Fibroblast of gingiva (primary cell): ENCODE measurements at regions not wholly inside any gene's neighbourhood (a gene's known extent, or its start where the extent isn't known, plus 50 kb on each side); places are given as distances from the start of the nearest gene placed in this dataset.

Source experiments
- DNase-seq: peaks from one replicate; pipeline ENCODE4 v3.0.0-alpha.2; 2011; ENCODE audit warnings: low read depth

DNA sequence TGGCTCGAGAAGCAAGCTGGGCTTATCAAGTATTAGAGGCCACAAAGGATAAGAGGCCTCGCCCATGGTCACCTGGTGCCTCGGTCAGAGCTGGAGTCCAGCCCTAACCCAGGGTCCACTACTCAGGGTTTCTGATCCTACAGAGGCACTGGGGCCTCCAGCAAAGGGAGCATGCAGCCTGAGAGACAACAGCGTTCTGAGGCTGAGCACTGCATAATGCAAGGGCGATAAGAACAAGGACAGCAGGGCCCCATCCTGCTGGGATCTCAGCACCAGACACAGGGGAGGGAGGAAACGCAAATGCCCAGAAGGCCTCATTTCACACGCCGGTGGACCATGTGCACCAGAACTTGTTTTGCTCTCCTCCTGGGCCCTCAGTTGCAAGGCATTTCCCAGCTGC, 63.0 kb downstream of the C5orf15 start:
- no peak for DNase-seq

DNA sequence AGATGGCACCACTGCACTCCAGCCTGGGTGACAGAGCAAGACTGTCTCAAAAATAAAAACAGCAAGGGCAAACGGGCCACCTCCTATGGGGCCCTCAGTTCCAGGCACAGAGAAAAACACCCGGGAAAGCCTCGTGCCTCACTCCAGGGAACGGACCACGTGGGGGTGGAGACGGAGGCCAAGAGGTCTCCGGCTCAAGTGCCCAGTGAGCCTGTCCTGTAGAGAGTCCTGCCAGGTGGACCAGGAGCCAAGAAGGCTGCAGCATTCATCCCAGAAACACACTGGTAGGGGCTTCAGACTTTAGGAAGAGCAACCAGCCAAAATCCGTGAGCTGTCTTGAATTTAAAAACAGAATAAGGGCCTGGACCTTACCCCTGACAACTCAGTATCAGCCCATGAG, 63.8 kb downstream of the C5orf15 start:
- DNase-seq, result no peak

DNA sequence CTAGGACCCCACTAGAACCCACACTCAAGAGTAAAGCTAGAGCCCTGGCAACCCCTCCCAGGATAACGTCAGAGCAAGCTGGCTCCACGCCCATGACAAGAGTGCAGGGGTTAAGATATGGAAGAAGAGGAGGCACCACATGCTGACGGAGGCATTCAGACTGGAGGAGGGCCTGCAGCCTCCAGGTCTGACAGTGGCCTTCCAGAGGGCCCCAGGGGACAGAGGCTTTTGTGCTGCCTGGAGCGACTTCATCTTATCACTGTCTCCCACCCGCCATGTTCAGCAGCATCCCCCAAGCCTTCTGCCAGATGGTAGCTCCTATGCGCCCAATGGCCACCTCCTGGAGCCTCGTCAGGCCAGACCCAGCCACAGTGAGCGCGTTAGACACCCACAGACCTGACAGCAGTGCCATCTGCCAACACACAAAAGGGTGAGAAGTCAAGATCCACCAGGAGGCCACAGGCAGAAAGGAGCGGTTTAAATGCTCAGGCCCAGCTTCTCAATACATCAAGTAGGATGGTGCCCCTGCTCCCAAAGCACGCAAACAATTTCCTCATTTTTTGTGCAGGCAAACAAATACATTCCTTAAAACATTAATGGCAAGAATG, 65.8 kb downstream of the C5orf15 start:
- no peak for DNase-seq

GRCh38 chr5:133900534-133901270, 67.7 kb downstream of the C5orf15 start:
- DNase-seq, result no peak

- DNase-seq, result no peak
Observed at GRCh38 chr5:133899506-133899905, 68.9 kb downstream of the C5orf15 start.

DNA sequence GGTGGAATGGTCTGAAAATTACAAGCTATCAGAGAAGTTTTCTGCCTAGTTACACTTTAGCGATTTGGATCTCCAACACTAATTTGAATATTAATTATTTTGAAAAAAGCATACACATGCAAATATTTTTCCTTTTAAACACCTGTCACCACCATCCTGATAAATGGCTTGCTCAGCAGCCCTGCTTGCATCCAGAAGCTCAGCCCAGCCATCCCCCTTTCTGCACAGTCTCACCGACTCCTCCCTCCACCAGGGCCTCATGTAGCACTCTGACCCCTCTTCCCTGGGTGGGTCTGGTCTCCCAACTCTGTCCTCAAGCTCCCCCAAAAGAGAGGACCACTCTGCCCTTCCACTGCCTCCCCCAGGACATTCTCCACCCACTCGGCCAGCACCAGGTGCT, 70.0 kb downstream of the C5orf15 start:
- DNase-seq, result no peak

DNA sequence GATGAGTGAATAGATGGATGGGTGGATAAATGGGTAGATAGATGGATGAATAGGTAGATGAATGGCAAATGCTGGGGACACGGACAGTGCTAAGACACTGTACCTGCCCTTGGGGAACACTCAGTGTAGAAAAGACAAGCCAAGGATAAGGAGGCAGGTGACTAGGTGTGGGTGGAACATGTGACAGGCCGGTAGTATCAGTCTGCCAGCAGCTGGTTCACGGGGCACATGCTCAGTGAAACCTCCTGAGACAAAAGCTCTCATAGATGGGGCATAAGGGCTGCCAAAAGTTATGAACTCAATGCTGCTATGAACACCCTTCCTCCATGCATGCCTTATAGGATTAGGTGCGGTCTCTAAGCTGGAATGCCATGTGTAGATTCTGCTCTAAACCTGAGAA, 71.0 kb downstream of the C5orf15 start:
- no peak for DNase-seq

GRCh38 chr5:133896873-133897272, 71.6 kb downstream of the C5orf15 start:
- no peak for DNase-seq

DNA sequence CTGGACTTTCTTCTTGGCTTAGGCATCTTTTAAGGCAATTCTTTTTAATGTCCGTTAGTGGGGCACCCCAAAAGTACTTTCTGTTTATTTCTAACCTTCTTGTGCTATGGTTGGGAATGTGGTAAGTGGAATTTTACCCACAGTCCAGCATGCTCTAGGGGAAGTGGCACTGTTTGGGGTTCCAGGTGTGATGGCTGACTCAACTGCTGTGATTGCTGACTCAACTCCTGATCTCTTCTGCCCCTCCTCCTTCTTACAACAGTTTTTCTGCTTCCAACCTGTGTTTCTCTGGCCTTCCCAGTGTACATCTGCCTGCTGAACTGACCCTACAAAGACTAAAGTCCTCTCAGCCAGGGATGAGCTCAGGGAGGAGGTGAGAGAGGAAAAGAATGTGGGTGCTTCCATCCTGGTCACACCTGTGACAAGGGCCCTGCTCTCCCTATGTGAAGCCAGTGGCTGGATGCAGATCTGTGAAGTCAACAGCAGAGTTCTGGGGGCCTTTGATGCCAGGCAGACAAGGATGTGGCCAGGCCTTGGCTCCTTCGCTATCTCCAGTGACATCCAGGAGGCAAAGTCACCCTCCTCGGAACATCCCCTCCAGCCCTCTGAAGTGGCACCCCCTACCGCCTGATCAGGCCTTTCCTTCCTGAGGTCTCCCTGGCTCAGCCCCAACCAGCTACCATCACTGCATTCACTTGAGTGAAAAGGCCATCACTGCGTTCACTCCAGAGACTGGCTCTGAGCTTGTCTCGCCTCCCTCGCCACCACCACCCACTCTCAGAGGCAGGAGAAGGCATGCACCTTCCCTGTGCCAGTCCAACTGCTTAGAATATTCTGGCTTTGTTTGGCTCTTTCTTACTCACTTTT, 72.2 kb downstream of the C5orf15 start:
- DNase-seq, result no peak

DNA sequence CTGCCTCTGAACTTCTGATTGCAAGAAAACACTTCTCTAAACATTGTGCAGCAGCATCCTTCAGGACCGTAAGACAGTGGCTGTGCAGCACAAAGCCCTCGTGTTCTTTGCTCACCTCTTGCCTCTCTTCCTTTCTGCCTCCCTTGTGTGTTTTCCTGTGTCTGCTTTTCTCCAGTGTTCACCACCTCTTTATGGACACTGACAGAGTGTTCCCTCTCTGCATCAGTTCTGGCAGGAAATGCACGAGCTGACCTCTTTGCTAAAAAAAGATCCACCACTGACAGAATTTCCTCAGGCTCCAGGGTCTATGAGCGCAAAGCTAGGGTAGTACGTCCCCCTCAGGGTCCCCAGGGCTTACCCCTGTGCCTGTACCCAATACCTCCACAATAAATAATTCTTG, 74.3 kb downstream of the C5orf15 start:
- no peak for DNase-seq

DNA sequence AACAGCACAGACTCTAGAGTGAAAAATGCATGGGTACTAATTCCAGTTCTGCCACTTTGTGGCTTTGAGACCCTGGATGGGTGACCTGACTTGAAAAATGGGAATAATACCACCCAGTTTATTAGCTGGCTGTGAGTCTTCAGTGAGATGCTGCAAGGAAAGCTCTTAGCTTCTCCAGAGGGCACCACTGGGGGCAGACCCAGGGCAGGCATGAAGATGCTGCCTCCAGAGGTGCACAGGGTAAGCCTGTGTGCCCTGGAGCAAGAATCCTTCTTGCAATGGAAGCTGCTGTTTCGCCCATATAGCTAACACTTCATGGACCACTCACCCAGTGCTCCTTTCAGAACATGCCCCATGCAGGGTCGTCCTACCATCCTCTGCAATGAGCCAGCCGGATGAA, 75.7 kb downstream of the C5orf15 start:
- DNase-seq, result no peak

- no peak for DNase-seq
Observed at GRCh38 chr5:133892306-133892705, 76.1 kb downstream of the C5orf15 start.

GRCh38 chr5:133891390-133891789, 77.0 kb downstream of the C5orf15 start:
- no peak for DNase-seq

DNA sequence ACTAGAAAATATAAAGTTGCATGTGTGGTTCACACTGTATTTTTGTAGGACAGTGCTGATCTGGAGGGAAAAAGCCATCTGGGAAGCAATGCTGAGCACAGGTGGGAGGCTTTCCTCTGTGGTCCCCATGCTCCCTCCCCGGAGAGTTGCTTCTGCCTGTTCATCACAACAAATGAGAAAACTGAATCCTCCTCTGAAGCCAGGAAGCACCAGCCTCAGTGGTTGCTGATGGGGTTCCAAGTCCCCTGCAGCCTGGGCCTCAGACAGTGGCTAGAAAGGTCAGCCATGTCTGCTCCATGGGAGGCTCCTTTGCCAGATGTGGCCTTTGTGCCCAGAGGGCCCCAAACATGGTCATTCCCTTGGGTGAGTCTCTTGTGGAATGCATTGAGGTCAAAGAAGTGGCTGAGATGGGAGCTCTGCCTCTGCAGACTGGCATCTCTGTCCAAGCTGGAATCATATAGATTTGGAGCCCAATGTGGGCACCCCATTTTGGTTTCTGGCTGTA, 77.6 kb downstream of the C5orf15 start:
- DNase-seq, result no peak

- no peak for DNase-seq
Observed at GRCh38 chr5:133890314-133890713, 78.1 kb downstream of the C5orf15 start.

GRCh38 chr5:133889271-133889905, 79.0 kb downstream of the C5orf15 start:
- no peak for DNase-seq

GRCh38 chr5:133888625-133888991, 79.8 kb downstream of the C5orf15 start:
- no peak for DNase-seq

GRCh38 chr5:133885566-133885965, 82.9 kb downstream of the C5orf15 start:
- DNase-seq, result no peak

- DNase-seq, result no peak
Observed at GRCh38 chr5:133884569-133885311, 83.7 kb downstream of the C5orf15 start.

DNA sequence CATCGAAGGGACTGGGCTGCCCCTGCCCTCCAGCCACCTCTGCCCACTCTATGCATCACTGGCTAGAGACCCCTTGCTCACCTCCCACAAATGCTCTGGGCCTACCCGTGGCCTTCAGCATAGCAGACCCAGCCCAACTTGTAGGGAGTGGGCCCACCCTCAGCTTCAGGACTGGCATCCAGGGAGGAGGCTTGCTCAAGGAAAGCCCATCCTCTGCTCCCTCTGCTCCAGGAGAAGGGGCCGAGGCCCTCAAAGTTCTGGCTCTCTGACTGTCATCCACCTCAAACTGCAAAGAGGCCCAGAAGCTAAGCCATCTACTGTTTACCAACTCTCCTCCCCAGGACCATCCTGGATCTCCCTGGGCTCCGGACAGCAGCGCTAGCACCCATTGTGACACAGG, 84.5 kb downstream of the C5orf15 start:
- no peak for DNase-seq

- DNase-seq, result no peak
Observed at GRCh38 chr5:133882846-133883245, 85.6 kb downstream of the C5orf15 start.

- no peak for DNase-seq
Observed at GRCh38 chr5:133882389-133882695, 86.1 kb downstream of the C5orf15 start.
